ENCODE measurements at regions not wholly inside any gene's neighbourhood (a gene's known extent, or its start where the extent isn't known, plus 50 kb on each side); places are given as distances from the start of the nearest gene placed in this dataset.

- TF ChIP-seq CTCF (conservative IDR thresholded peaks at IDR 0.05; ENCODE audit: low read length) (no peak), EZH2phosphoT487 (IDR thresholded peaks at IDR 0.05; ENCODE audit: borderline replicate concordance) (no peak)
Measured at GRCh38 chr10:130913844-130914243, 397.7 kb downstream of the TCERG1L start.
